Panc1 (cell line): ENCODE measurements at regions not wholly inside any gene's neighbourhood (a gene's known extent, or its start where the extent isn't known, plus 50 kb on each side); places are given as distances from the start of the nearest gene placed in this dataset.

Experiments
- ATAC-seq: fragments of 200-7000 bp; cut with Tn5 transposase; 2 replicates; pipeline ENCODE4 v1.9.1; 2020; ENCODE audit warnings: mild to moderate bottlenecking, moderate library complexity
- BruUV-seq: library from RNA; stranded (reverse); fragments of 400-500 nt; replicated peaks from 2 replicates; lab custom pipeline; 2021; lab: Mats Ljungman, UMichigan
- CTCF ChIA-PET: fragments of 300-600 bp; sonication (Branson Sonifier 250); formaldehyde crosslinking; loops from one replicate; lab custom pipeline; 2022; ENCODE audit warnings: antibody characterized with exemption; lab: Charles Lee
- POLR2A ChIA-PET: fragments of 300-600 bp; sonication (Branson Sonifier 250); formaldehyde crosslinking; loops from one replicate; lab custom pipeline; 2022; ENCODE audit warnings: antibody characterized with exemption; lab: Charles Lee
- DNase-seq: peaks from one replicate; pipeline ENCODE4 v3.0.0-alpha.2; 2010; ENCODE audit warnings: low read depth, low spot score
- H3K27ac ChIP-seq: 2 replicates; pipeline ENCODE4 v1.5.1; 2011; ENCODE audit warnings: mild to moderate bottlenecking, low read length, inconsistent platforms
- H3K27me3 ChIP-seq: fragments of 200-500 bp; sonication (Bioruptor generic); 2 replicates; pipeline ENCODE4 v1.6.0; 2014; ENCODE audit warnings: low read length, inconsistent platforms; ENCODE audit not compliant: control insufficient read depth, insufficient read depth
- H3K36me3 ChIP-seq: fragments of 200-500 bp; sonication (Bioruptor generic); 2 replicates; pipeline ENCODE4 v1.5.1; 2014; ENCODE audit warnings: inconsistent platforms, mild to moderate bottlenecking, low read length, moderate library complexity; ENCODE audit not compliant: control insufficient read depth, insufficient read depth
- H3K4me1 ChIP-seq: 2 replicates; pipeline ENCODE4 v1.5.1; 2011; ENCODE audit warnings: inconsistent platforms, mild to moderate bottlenecking, low read length, moderate library complexity; ENCODE audit not compliant: control insufficient read depth, insufficient read depth
- H3K4me3 ChIP-seq, 2 experiments: 2 replicates each; pipeline ENCODE4 v1.5.1; 2011 to 2012; ENCODE audit warnings: low read depth in 2 of 2, low read length in 2 of 2, mild to moderate bottlenecking in 2 of 2, inconsistent platforms in 1 of 2, moderate library complexity in 1 of 2
- H3K9me3 ChIP-seq: fragments of 200-500 bp; sonication (Bioruptor generic); 2 replicates; pipeline ENCODE4 v1.5.1; 2014; ENCODE audit warnings: low read depth, mild to moderate bottlenecking, inconsistent platforms, low read length, moderate library complexity; ENCODE audit not compliant: control insufficient read depth, insufficient read depth
- CTCF ChIP-seq: fragments of 450-650 bp; IDR thresholded peaks from 2 replicates; pipeline ENCODE4 v1.5.1; 2017; ENCODE audit warnings: mild to moderate bottlenecking
- POLR2AphosphoS5 ChIP-seq: IDR thresholded peaks from 2 replicates; pipeline ENCODE4 v1.6.1; 2012; ENCODE audit warnings: mild to moderate bottlenecking, low read depth, low read length, moderate library complexity
- REST ChIP-seq, 2 experiments: IDR thresholded peaks; 2 replicates each; pipeline ENCODE4 v1.6.1; 2011 to 2012; ENCODE audit warnings: low read depth in 2 of 2, control low read depth in 1 of 2, low read length in 1 of 2, mild to moderate bottlenecking in 1 of 2, moderate library complexity in 1 of 2; ENCODE audit not compliant: insufficient read depth in 1 of 2
- SIN3A ChIP-seq: IDR thresholded peaks from 2 replicates; pipeline ENCODE4 v1.6.1; 2012; ENCODE audit warnings: low read depth, mild to moderate bottlenecking, low read length, moderate library complexity, borderline replicate concordance; ENCODE audit not compliant: insufficient read depth
- TCF7L2 ChIP-seq: IDR thresholded peaks from 2 replicates; pipeline ENCODE4 v1.6.1; 2011; ENCODE audit warnings: mild to moderate bottlenecking, low read depth, low read length, inconsistent platforms
- in situ Hi-C: cut with HindIII; loops from 2 replicates; pipeline ENCODE4 v1.10.0; 2016; ENCODE audit warnings: low sequenced_read_pairs, low pct_unique_long_range_greater_than_20kb
- intact Hi-C: fragments of 100-400 bp; cut with micrococcal nuclease; formaldehyde crosslinking; loops from one replicate; pipeline ENCODE4 v1.10.0; 2022; ENCODE audit not compliant: unreplicated experiment

DNA sequence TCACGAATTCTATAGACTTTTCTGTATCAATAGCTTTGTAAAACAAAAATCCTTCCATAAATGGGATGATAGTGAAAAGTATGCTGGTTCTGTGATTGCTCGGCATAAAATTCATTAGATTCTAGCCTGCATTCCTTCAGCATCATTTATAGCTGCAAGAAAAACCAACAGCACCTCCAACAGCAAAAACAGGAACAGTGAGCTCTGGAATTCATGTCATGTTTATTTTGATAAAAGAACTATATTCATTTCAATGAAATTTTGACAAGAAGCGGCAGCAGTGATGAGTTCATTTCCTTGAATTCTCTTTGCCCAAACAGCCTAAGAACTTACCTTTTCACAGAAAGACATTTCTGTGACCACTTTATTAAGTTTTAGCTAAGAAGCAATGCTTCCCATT, 515.2 kb upstream of the CCDC54 start:
- intact Hi-C loops: no loop called here

DNA sequence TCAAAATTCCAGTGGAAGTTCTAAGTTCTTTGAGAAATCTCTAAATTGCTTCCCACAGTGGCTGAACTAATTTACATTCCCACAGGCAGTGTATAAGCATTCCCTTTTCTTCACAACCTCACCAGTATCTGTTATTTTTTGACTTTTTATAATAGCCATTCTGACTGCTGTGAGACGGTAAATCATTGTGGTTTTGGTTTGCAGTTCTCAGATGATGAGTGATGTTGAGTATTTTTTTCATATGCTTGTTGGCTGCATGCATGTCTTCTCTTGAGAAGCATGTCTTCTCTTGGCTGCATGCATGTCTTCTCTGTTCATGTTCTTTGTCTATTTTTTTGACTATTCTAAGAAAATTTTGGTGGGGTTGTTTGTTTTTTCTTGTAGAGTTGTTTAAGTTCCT, 499.6 kb upstream of the CCDC54 start:
- no peak for ATAC-seq
- Histone ChIP-seq H3K4me1 (no peaks in the 10 kb centered on the region), H3K9me3 (no peaks in the 10 kb centered on the region), H3K4me3 (no peak overlapping the region), H3K36me3 (no peaks in the 10 kb centered on the region), H3K27ac (no peak overlapping the region), H3K27me3 (no peaks in the 10 kb centered on the region)
- POLR2A ChIA-PET: no interaction called here
- BruUV-seq: no TSS peak
- CTCF ChIA-PET: no interaction called here
- intact Hi-C loops (no loop called here), in situ Hi-C loops (no loop called here)
- TF ChIP-seq CTCF: no peak
- DNase-seq: no peak

More for the DNA sequence above, 515.2 kb upstream of the CCDC54 start:
- ATAC-seq (no peak), DNase-seq (no peak)
- POLR2A ChIA-PET: no interaction called here
- Histone ChIP-seq H3K27me3 (no peaks in the 10 kb centered on the region), H3K27ac (no peak overlapping the region), H3K36me3 (no peaks in the 10 kb centered on the region), H3K9me3 (no peaks in the 10 kb centered on the region), H3K4me1 (no peaks in the 10 kb centered on the region), H3K4me3 (no peak overlapping the region)
- in situ Hi-C loops: no loop called here
- TF ChIP-seq REST (IDR thresholded peaks at IDR 0.05; ENCODE audit: insufficient read depth in 1 of 2, low read depth in 2 of 2, low read length in 1 of 2): no peak
- TF ChIP-seq CTCF: no peak; the same call in 1 of the 2 replicates
- no peak for TF ChIP-seq TCF7L2
- TF ChIP-seq POLR2AphosphoS5: no peak
- no peak for TF ChIP-seq SIN3A
- CTCF ChIA-PET: no interaction called here
- no TSS peak for BruUV-seq

GRCh38 chr3:106880206-106880605, 497.0 kb upstream of the CCDC54 start:
- H3K4me1 ChIP-seq: no peaks in the 10 kb centered on the region
- no peaks in the 10 kb centered on the region for H3K27me3 ChIP-seq
- CTCF ChIA-PET: no interaction called here
- DNase-seq (no peak), ATAC-seq (no peak)
- in situ Hi-C loops (no loop called here), intact Hi-C loops (no loop called here)
- H3K9me3 ChIP-seq: no peaks in the 10 kb centered on the region
- H3K27ac ChIP-seq: no peak overlapping the region
- POLR2A ChIA-PET: no interaction called here
- H3K36me3 ChIP-seq: no peaks in the 10 kb centered on the region
- no TSS peak for BruUV-seq
- TF ChIP-seq POLR2AphosphoS5 (no peak), TCF7L2 (no peak), SIN3A (no peak), CTCF (no peak)
- H3K4me3 ChIP-seq: no peak overlapping the region
